ENCODE measurements at regions not wholly inside any gene's neighbourhood (a gene's known extent, or its start where the extent isn't known, plus 50 kb on each side); places are given as distances from the start of the nearest gene placed in this dataset.

GRCh38 chr2:150994076-150994475 lies 267.6 kb downstream of the RBM43 start:
- H3K4me1 Mint-ChIP-seq, result peaks cover 20% of the 10 kb centered on the region
- DNase-seq (ENCODE audit: low spot score in 2 of 2, unreplicated experiment in 2 of 2), result no peak
- TF ChIP-seq, protein P1, sequence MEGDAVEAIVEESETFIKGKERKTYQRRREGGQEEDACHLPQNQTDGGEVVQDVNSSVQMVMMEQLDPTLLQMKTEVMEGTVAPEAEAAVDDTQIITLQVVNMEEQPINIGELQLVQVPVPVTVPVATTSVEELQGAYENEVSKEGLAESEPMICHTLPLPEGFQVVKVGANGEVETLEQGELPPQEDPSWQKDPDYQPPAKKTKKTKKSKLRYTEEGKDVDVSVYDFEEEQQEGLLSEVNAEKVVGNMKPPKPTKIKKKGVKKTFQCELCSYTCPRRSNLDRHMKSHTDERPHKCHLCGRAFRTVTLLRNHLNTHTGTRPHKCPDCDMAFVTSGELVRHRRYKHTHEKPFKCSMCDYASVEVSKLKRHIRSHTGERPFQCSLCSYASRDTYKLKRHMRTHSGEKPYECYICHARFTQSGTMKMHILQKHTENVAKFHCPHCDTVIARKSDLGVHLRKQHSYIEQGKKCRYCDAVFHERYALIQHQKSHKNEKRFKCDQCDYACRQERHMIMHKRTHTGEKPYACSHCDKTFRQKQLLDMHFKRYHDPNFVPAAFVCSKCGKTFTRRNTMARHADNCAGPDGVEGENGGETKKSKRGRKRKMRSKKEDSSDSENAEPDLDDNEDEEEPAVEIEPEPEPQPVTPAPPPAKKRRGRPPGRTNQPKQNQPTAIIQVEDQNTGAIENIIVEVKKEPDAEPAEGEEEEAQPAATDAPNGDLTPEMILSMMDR (IDR thresholded peaks at IDR 0.05; ENCODE audit: unreplicated experiment), result no peak
- H3K4me3 Mint-ChIP-seq, result no peak overlapping the region
- H3K36me3 Mint-ChIP-seq, result peaks cover 15% of the 10 kb centered on the region
- H3K27me3 Mint-ChIP-seq (ENCODE audit: low read depth), result no peaks in the 10 kb centered on the region
- no peak overlapping the region for H3K27ac Mint-ChIP-seq
- peaks cover 43% of the 10 kb centered on the region for H3K9me3 Mint-ChIP-seq

GRCh38 chr2:150989969-150990368 lies 271.7 kb downstream of the RBM43 start:
- TF ChIP-seq, protein P1 (IDR thresholded peaks at IDR 0.05; ENCODE audit: unreplicated experiment), result no peak
- Mint-ChIP-seq H3K4me3 (no peak overlapping the region), H3K27ac (no peak overlapping the region), H3K4me1 (no peaks in the 10 kb centered on the region), H3K9me3 (peaks cover 39% of the 10 kb centered on the region), H3K27me3 (ENCODE audit: low read depth) (no peaks in the 10 kb centered on the region), H3K36me3 (peaks cover 14% of the 10 kb centered on the region)
- no peak for DNase-seq (ENCODE audit: low spot score in 2 of 2, unreplicated experiment in 2 of 2)

GRCh38 chr2:150985741-150986140 lies 275.9 kb downstream of the RBM43 start:
- no peak for DNase-seq (ENCODE audit: low spot score in 2 of 2, unreplicated experiment in 2 of 2)
- H3K9me3 Mint-ChIP-seq, result peaks cover 21% of the 10 kb centered on the region
- peaks cover 10% of the 10 kb centered on the region for H3K36me3 Mint-ChIP-seq
- H3K4me3 Mint-ChIP-seq, result no peak overlapping the region
- H3K27ac Mint-ChIP-seq, result no peak overlapping the region
- H3K27me3 Mint-ChIP-seq (ENCODE audit: low read depth), result no peaks in the 10 kb centered on the region
- peaks cover 27% of the 10 kb centered on the region for H3K4me1 Mint-ChIP-seq
- TF ChIP-seq, protein P1 (IDR thresholded peaks at IDR 0.05; ENCODE audit: unreplicated experiment), result no peak

- TF ChIP-seq, protein P1 (IDR thresholded peaks at IDR 0.05; ENCODE audit: unreplicated experiment), result no peak
- no peaks in the 10 kb centered on the region for H3K27me3 Mint-ChIP-seq (ENCODE audit: low read depth)
- no peak for DNase-seq (ENCODE audit: low spot score in 2 of 2, unreplicated experiment in 2 of 2)
- H3K36me3 Mint-ChIP-seq, result no peaks in the 10 kb centered on the region
- peaks cover 41% of the 10 kb centered on the region for H3K4me1 Mint-ChIP-seq
- H3K9me3 Mint-ChIP-seq, result peaks cover 4% of the 10 kb centered on the region
- H3K4me3 Mint-ChIP-seq, result no peak overlapping the region
- H3K27ac Mint-ChIP-seq, result no peak overlapping the region
Measured at GRCh38 chr2:150983314-150983897, 278.3 kb downstream of the RBM43 start.

DNA sequence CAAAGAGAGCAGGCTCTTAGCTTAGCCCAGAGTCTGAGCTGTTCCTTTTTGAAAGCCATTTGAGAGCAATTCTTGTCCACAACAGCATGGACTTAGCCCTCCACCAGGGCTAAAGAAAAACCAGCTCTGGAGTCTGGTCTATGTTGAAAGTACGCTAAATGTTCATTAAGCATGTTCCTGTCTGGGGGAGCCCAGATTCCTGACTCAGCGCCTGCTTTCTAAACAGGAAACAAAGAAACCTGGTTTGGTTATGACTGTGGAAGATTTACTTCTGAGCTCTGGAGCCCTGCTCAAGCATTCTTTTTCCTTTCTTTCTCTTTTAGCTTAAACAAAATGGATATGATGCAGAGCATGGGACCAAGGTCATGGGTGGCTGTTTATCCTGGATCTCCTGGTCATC lies 279.8 kb downstream of the RBM43 start:
- Mint-ChIP-seq H3K4me1 (peaks cover 53% of the 10 kb centered on the region), H3K9me3 (no peaks in the 10 kb centered on the region), H3K27ac (peak overlapping the region; percentile 72), H3K36me3 (no peaks in the 10 kb centered on the region), H3K4me3 (no peak overlapping the region), H3K27me3 (ENCODE audit: low read depth) (no peaks in the 10 kb centered on the region)
- DNase-seq (ENCODE audit: low spot score in 2 of 2, unreplicated experiment in 2 of 2), result no peak
- TF ChIP-seq, protein P1 (IDR thresholded peaks at IDR 0.05; ENCODE audit: unreplicated experiment), result no peak

DNA sequence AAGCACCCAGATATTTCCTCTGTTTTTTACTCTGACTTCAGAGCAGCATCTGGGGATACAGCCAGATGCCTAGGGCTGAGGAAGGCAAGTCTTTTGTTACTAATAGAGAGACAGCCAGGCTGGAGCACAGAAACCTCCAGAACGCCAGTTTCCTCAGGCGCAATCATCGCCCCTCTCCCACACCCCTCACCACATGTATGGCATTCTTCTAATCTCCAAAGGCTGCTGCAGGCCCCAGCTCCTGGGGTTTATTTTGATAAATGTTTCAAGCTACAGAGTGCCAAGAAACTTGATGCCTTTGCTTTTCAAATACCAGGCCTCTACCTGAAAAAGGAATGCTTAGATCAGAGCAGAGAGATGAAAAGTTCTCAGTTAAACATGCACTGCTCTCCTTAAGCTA lies 283.6 kb downstream of the RBM43 start:
- Mint-ChIP-seq H3K9me3 (peaks cover 13% of the 10 kb centered on the region), H3K36me3 (no peaks in the 10 kb centered on the region), H3K27me3 (ENCODE audit: low read depth) (no peaks in the 10 kb centered on the region), H3K4me3 (no peak overlapping the region), H3K4me1 (peaks cover 57% of the 10 kb centered on the region), H3K27ac (peak overlapping the region; percentile 93)
- peak in 1 of 2 experiments; percentile 47 for DNase-seq (ENCODE audit: low spot score in 2 of 2, unreplicated experiment in 2 of 2)
- TF ChIP-seq, protein P1 (IDR thresholded peaks at IDR 0.05; ENCODE audit: unreplicated experiment), result no peak

Measured in mesothelial cell of epicardium (in vitro differentiated cells).